NT2/D1 (cell line): ENCODE measurements at regions not wholly inside any gene's neighbourhood (a gene's known extent, or its start where the extent isn't known, plus 50 kb on each side); places are given as distances from the start of the nearest gene placed in this dataset.

Experiments
- DNase-seq: peaks from one replicate; pipeline ENCODE4 v3.0.0-alpha.2; 2011; ENCODE audit warnings: low read depth, low spot score
- H3K27me3 ChIP-seq: 2 replicates; pipeline ENCODE4 v1.6.0; 2011; ENCODE audit warnings: mild to moderate bottlenecking; ENCODE audit not compliant: insufficient read length, insufficient read depth
- H3K36me3 ChIP-seq: 2 replicates; pipeline ENCODE4 v1.6.1; 2011; ENCODE audit warnings: mild to moderate bottlenecking, low read length, mixed read lengths; ENCODE audit not compliant: insufficient read depth, insufficient read length
- H3K4me1 ChIP-seq: 2 replicates; pipeline ENCODE4 v1.5.1; 2011; ENCODE audit not compliant: insufficient read depth, insufficient read length
- H3K4me3 ChIP-seq: 2 replicates; pipeline ENCODE4 v1.5.1; 2011; ENCODE audit warnings: low read depth; ENCODE audit not compliant: insufficient read length
- H3K9ac ChIP-seq: 2 replicates; pipeline ENCODE4 v1.6.0; 2011; ENCODE audit warnings: low read depth; ENCODE audit not compliant: insufficient read length
- H3K9me3 ChIP-seq: 2 replicates; pipeline ENCODE4 v1.5.1; 2011; ENCODE audit warnings: mild to moderate bottlenecking, low read length; ENCODE audit not compliant: insufficient read depth
- SUZ12 ChIP-seq: IDR thresholded peaks from 2 replicates; pipeline ENCODE4 v1.6.1; 2011; ENCODE audit not compliant: insufficient read length, insufficient read depth; ENCODE audit errors: extremely low read depth
- YY1 ChIP-seq: IDR thresholded peaks from 2 replicates; pipeline ENCODE4 v1.6.1; 2011; ENCODE audit not compliant: insufficient read length, insufficient read depth
- ZNF274 ChIP-seq: IDR thresholded peaks from 2 replicates; pipeline ENCODE4 v1.6.1; 2011; ENCODE audit warnings: mild to moderate bottlenecking, low read depth, low read length

DNA sequence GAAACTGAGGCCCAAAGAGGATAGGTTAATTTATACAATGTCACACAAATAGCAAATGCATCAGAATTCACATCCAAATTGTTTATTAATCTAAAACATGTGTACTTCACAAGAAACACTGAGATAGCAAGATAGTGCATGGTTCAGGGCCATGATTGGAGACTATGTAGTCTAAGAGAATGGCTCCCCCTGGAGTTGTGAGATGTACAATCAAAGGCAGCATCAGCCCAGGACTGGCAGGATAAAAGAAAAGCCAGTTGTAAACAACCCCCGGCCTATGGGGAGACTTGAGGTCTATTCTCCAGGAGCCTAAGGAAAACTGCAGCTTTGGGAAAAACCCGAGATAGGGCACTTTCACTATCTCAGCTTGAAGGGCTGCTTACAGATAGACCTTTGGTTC lies 511.0 kb downstream of the OMA1 start:
- Histone ChIP-seq H3K9ac (no peak overlapping the region), H3K4me3 (no peak overlapping the region), H3K4me1 (peaks cover 4% of the 10 kb centered on the region), H3K27me3 (no peaks in the 10 kb centered on the region), H3K9me3 (no peaks in the 10 kb centered on the region), H3K36me3 (no peaks in the 10 kb centered on the region)
- DNase-seq: peak; percentile 50
- TF ChIP-seq ZNF274 (no peak), YY1 (no peak), SUZ12 (no peak)

DNA sequence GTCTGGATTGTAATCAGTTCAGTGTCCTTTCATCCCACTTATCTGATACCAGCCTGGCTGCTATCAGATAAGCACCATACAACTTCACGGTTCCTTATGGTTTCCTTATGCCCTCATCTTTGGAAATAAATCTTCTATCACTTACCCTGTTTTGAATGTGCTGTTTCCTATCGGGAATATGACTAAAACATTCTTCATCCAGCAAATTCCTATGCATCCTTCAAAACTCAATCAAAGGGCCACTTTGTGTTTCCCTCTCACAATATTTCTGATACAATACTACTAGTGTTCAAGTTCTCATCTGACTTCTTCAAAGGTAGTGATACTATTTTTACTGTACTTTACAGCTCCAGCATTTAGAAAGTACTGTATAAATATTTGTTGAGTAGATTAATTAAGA lies 513.2 kb downstream of the OMA1 start:
- no peak for DNase-seq
- TF ChIP-seq YY1: no peak
- TF ChIP-seq ZNF274: no peak
- no peak for TF ChIP-seq SUZ12
- Histone ChIP-seq H3K9ac (no peak overlapping the region), H3K9me3 (no peaks in the 10 kb centered on the region), H3K4me3 (no peak overlapping the region), H3K36me3 (no peaks in the 10 kb centered on the region), H3K27me3 (no peaks in the 10 kb centered on the region), H3K4me1 (peaks cover 4% of the 10 kb centered on the region)

DNA sequence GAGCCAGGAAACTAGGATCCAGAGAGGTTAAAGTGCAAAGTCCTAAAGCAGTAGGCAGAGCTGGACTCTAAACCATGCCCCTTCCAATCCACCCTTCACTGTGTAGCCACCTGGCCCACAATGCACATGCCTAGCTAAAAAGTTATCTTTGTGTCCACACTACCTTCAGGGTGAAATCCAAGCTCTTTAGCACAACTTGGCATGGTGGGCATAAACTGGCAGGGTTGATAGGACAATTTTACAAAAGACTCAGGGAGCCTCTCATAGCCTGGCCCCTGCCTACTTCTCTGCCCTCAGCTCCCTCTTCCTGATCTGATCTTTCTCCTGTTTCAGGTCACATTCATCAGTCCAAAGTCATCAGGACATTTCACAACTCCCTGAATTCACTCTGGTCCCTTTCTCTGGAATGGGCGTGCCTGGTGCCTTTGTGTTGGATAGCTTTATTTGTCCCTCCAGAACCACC lies 513.9 kb downstream of the OMA1 start:
- Histone ChIP-seq H3K9ac (no peak overlapping the region), H3K27me3 (no peaks in the 10 kb centered on the region), H3K36me3 (no peaks in the 10 kb centered on the region), H3K9me3 (no peaks in the 10 kb centered on the region), H3K4me3 (no peak overlapping the region), H3K4me1 (peaks cover 4% of the 10 kb centered on the region)
- TF ChIP-seq SUZ12: no peak
- no peak for TF ChIP-seq YY1
- no peak for TF ChIP-seq ZNF274
- no peak for DNase-seq

DNA sequence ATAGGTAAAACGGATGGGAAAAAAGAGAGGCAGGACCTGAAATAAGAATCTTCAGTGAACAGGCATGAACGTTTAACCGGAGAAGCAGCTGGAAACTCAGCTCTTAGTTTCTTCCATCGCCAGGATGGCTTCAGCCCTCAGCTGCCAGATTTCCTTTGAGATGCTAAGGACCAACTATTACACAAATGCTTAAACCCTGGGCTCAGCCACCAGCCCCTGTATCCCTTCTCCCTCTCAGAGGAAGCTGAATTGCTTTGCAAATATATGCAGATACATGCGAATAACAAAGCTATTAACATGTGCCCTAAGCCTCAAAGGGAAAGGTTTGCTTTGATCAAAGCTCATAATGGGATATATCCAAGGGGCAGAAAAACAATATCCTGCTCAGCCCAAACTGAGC lies 515.1 kb downstream of the OMA1 start:
- Histone ChIP-seq H3K27me3 (no peaks in the 10 kb centered on the region), H3K36me3 (no peaks in the 10 kb centered on the region), H3K9ac (peak overlapping the region; percentile 18), H3K4me1 (peaks cover 4% of the 10 kb centered on the region), H3K9me3 (no peaks in the 10 kb centered on the region), H3K4me3 (no peak overlapping the region)
- DNase-seq: peak; percentile 94
- TF ChIP-seq SUZ12: no peak
- TF ChIP-seq YY1: no peak
- no peak for TF ChIP-seq ZNF274

DNA sequence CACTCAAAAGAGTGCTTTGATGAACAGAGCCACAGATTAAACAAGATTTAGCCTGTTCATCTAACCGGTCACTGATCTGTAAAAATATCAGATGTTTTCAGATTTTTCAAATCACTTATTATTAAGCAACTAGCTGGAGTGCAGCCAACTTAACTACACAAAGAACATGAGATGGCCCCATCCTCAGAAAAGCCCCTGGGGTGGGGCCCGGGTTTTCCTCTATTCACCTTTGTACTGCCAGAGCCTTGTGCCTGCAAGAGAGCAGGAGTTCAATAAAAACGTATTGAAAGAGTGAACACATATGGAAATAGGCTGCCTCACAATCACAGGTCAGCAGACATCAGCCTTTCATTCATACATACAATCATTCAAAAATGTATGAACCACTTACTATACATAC lies 516.1 kb downstream of the OMA1 start:
- no peaks in the 10 kb centered on the region for H3K36me3 ChIP-seq
- no peak for DNase-seq
- H3K4me3 ChIP-seq: no peak overlapping the region
- TF ChIP-seq ZNF274: no peak
- H3K27me3 ChIP-seq: no peaks in the 10 kb centered on the region
- no peaks in the 10 kb centered on the region for H3K9me3 ChIP-seq
- H3K9ac ChIP-seq: peak overlapping the region; percentile 18
- H3K4me1 ChIP-seq: no peaks in the 10 kb centered on the region

DNA sequence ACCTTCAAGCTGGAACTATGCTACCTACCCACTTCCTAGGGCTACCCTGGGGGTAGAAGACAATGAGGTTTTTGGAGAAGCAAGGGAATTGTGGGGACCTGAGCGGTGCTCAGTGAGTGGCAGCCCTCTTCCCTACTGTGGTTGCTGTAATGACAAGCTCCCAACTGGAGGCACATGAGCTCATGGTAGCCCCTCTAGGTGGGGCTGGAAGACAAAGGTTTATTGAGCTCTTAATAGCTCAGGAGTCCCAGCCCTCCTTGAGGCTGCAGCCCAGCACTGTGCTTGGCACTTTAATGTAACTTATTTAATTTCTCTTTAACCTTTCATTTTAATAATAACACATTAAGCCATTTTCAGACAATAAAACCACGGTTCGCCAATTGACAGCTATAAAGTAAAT lies 528.9 kb downstream of the OMA1 start:
- no peak for TF ChIP-seq YY1
- TF ChIP-seq ZNF274: no peak
- no peak for TF ChIP-seq SUZ12
- Histone ChIP-seq H3K9ac (no peak overlapping the region), H3K27me3 (no peaks in the 10 kb centered on the region), H3K36me3 (no peaks in the 10 kb centered on the region), H3K4me1 (no peaks in the 10 kb centered on the region), H3K4me3 (no peak overlapping the region), H3K9me3 (no peaks in the 10 kb centered on the region)
- no peak for DNase-seq

DNA sequence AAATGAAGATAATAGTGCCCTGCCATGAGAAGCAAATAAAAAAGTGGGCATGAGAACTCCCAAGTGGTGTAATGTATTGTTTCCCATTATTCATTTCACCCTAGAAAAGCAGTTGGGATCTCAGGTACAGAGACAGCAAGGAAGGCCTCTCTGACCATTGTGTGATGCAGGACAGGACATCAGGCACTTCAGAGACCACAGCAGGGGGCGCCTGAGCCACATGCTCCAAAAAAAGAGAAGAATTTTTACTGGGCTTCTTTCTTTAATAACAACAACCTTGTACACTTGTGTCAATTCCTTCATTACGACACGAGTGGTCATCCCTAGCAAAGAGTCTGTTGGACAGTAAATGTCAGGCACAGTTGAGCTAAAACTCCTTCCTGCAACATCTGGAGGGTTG lies 533.3 kb downstream of the OMA1 start:
- H3K4me3 ChIP-seq: no peak overlapping the region
- no peaks in the 10 kb centered on the region for H3K36me3 ChIP-seq
- DNase-seq: no peak
- H3K27me3 ChIP-seq: no peaks in the 10 kb centered on the region
- TF ChIP-seq ZNF274: no peak
- no peak overlapping the region for H3K9ac ChIP-seq
- H3K4me1 ChIP-seq: no peaks in the 10 kb centered on the region
- H3K9me3 ChIP-seq: no peaks in the 10 kb centered on the region

DNA sequence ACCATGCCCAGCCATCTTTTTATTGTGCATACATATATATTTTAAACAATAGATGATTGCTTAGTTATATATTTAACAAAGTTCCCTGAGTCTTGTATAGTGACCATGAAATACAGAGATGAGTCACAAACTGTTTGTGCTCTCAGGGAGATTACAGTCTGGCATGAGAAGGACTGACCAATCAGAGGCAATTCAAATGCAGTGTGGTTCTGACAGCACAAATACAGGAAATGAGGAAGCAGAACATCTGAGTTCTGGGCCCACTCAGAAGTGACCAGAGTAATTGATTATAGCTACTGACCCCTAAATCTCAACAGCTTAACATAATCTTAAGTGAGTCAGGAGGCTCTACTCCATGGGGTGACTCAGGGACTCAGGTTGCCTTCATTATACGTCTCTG lies 534.5 kb downstream of the OMA1 start:
- Histone ChIP-seq H3K4me1 (no peaks in the 10 kb centered on the region), H3K36me3 (no peaks in the 10 kb centered on the region), H3K9me3 (no peaks in the 10 kb centered on the region), H3K9ac (no peak overlapping the region), H3K27me3 (no peaks in the 10 kb centered on the region), H3K4me3 (no peak overlapping the region)
- DNase-seq: no peak
- TF ChIP-seq YY1 (no peak), SUZ12 (no peak), ZNF274 (no peak)
